ENCODE measurements at regions not wholly inside any gene's neighbourhood (a gene's known extent, or its start where the extent isn't known, plus 50 kb on each side); places are given as distances from the start of the nearest gene placed in this dataset.

GRCh38 chr6:144893680-144894151 lies 608.6 kb downstream of the UTRN start:
- TF ChIP-seq CTCF (conservative IDR thresholded peaks at IDR 0.05; ENCODE audit: low read depth in 2 of 2) (no peak), NANOG (IDR thresholded peaks at IDR 0.05; ENCODE audit: borderline replicate concordance) (no peak), EZH2 (IDR thresholded peaks at IDR 0.05; ENCODE audit: low read depth, unreplicated experiment) (no peak), REST (IDR thresholded peaks at IDR 0.05; ENCODE audit: unreplicated experiment) (no peak), JUNB (IDR thresholded peaks at IDR 0.05; ENCODE audit: unreplicated experiment) (no peak), CREB1 (CRISPR knock-in tag; IDR thresholded peaks at IDR 0.05; ENCODE audit: low read depth) (no peak), POLR2AphosphoS5 (IDR thresholded peaks at IDR 0.05; ENCODE audit: low read depth) (no peak), ZNF331 (CRISPR knock-in tag; IDR thresholded peaks at IDR 0.05; ENCODE audit: low read depth) (no peak), ETS1 (IDR thresholded peaks at IDR 0.05) (no peak), ZNF462 (CRISPR knock-in tag; IDR thresholded peaks at IDR 0.05) (no peak), EZH2phosphoT487 (IDR thresholded peaks at IDR 0.05; ENCODE audit: unreplicated experiment) (no peak)

Data from GM23338 (cell line).